ENCODE measurements at regions not wholly inside any gene's neighbourhood (a gene's known extent, or its start where the extent isn't known, plus 50 kb on each side); places are given as distances from the start of the nearest gene placed in this dataset.

DNA sequence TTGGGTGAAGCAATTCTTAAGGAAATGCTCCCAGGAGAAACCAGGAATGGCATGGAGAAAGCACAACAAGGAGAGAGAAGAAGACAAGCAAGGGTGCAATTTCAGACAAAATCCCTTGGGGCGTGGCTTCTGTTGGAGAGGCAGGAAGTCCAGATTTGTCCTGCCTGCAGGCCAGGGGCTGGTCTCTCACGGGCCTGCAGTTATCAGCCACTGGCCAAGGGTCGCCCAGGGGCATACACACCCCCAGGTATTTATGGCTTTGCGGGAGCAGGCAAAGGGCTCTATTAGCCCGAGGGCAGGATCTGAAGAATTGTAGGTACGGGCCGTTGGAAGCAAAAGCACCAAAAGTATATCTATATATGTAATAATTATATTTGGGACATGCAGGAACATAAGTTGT, 87.7 kb downstream of the IYD start:
- H3K79me2 ChIP-seq (ENCODE audit: insufficient read depth, low read length) = no peaks in the 10 kb centered on the region
- TF ChIP-seq, protein P1, sequence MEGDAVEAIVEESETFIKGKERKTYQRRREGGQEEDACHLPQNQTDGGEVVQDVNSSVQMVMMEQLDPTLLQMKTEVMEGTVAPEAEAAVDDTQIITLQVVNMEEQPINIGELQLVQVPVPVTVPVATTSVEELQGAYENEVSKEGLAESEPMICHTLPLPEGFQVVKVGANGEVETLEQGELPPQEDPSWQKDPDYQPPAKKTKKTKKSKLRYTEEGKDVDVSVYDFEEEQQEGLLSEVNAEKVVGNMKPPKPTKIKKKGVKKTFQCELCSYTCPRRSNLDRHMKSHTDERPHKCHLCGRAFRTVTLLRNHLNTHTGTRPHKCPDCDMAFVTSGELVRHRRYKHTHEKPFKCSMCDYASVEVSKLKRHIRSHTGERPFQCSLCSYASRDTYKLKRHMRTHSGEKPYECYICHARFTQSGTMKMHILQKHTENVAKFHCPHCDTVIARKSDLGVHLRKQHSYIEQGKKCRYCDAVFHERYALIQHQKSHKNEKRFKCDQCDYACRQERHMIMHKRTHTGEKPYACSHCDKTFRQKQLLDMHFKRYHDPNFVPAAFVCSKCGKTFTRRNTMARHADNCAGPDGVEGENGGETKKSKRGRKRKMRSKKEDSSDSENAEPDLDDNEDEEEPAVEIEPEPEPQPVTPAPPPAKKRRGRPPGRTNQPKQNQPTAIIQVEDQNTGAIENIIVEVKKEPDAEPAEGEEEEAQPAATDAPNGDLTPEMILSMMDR (IDR thresholded peaks at IDR 0.05; ENCODE audit: insufficient read depth, low read length, poor library complexity, severe bottlenecking) = no peak
- no peak for TF ChIP-seq EZH2phosphoT487 (conservative IDR thresholded peaks at IDR 0.05; ENCODE audit: low read length)
- H3K9ac ChIP-seq (ENCODE audit: low read length) = no peak overlapping the region
- no peak overlapping the region for H3K4me2 ChIP-seq (ENCODE audit: low read depth, low read length, poor library complexity, severe bottlenecking)
- H3F3A ChIP-seq (ENCODE audit: insufficient read depth) = no peaks in the 10 kb centered on the region
- no peak overlapping the region for H3K27ac ChIP-seq (ENCODE audit: low read depth, low read length)
- H4K20me1 ChIP-seq (ENCODE audit: low read depth, low read length) = no peaks in the 10 kb centered on the region
- no peaks in the 10 kb centered on the region for H3K9me3 ChIP-seq (ENCODE audit: insufficient read depth, low read length)
- H3K4me3 ChIP-seq (ENCODE audit: insufficient read depth, low read length, poor library complexity, severe bottlenecking) = no peak overlapping the region
- H3K9me2 ChIP-seq (replicated peaks; ENCODE audit: insufficient read depth, low read length) = no peaks in the 10 kb centered on the region
- H2AFZ ChIP-seq (ENCODE audit: low read depth, low read length, severe bottlenecking) = no peak overlapping the region
- H3K27me3 ChIP-seq (ENCODE audit: low read length) = no peaks in the 10 kb centered on the region
- no peaks in the 10 kb centered on the region for H3K36me3 ChIP-seq (ENCODE audit: low read length)

DNA sequence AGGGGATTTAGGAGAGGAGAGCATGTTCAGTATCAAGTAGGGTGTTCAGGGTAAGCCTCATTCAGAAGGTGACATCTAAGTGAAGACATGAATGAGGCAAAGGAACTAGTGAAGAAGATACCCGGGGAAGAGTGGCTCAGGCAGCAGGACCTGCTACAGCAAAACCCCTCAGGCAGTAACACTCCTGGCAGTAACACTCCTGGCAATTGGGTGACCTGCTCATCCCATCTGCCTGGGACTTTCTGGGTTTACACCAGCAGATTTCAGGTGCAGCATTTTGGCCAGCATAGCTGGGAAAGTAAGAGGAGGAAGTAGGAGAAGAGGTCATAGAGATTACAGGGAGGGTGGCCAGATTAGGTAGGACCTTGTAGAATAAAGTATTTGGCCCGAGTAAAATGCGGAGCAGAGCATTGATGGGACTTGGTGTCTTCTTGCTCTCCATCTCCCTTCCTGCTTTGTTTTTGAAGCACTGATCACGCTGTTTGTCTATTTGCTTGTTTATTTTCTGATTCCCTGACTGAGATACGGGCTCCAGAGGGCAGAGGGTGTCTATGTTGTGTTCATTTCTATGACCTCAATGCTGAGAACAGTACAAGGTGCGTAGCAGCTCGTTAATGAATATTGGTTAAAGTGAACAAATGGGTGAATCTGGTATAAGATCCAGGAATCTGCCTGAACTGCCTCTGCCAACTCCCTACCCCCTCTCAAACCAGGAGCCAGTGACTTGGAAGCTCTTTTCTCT, 88.3 kb downstream of the IYD start:
- Histone ChIP-seq H3K9me2 (replicated peaks; ENCODE audit: insufficient read depth, low read length) (no peaks in the 10 kb centered on the region), H3K27ac (ENCODE audit: low read depth, low read length) (no peak overlapping the region), H3K9me3 (ENCODE audit: insufficient read depth, low read length) (no peaks in the 10 kb centered on the region), H3F3A (ENCODE audit: insufficient read depth) (no peaks in the 10 kb centered on the region), H3K4me3 (ENCODE audit: insufficient read depth, low read length, poor library complexity, severe bottlenecking) (no peak overlapping the region), H3K79me2 (ENCODE audit: insufficient read depth, low read length) (no peaks in the 10 kb centered on the region), H2AFZ (ENCODE audit: low read depth, low read length, severe bottlenecking) (no peak overlapping the region), H3K27me3 (ENCODE audit: low read length) (no peaks in the 10 kb centered on the region), H3K4me2 (ENCODE audit: low read depth, low read length, poor library complexity, severe bottlenecking) (no peak overlapping the region), H4K20me1 (ENCODE audit: low read depth, low read length) (no peaks in the 10 kb centered on the region), H3K36me3 (ENCODE audit: low read length) (no peaks in the 10 kb centered on the region), H3K9ac (ENCODE audit: low read length) (no peak overlapping the region)
- TF ChIP-seq, protein P1 (IDR thresholded peaks at IDR 0.05; ENCODE audit: insufficient read depth, low read length, poor library complexity, severe bottlenecking) = no peak
- no peak for TF ChIP-seq EZH2phosphoT487 (conservative IDR thresholded peaks at IDR 0.05; ENCODE audit: low read length)

DNA sequence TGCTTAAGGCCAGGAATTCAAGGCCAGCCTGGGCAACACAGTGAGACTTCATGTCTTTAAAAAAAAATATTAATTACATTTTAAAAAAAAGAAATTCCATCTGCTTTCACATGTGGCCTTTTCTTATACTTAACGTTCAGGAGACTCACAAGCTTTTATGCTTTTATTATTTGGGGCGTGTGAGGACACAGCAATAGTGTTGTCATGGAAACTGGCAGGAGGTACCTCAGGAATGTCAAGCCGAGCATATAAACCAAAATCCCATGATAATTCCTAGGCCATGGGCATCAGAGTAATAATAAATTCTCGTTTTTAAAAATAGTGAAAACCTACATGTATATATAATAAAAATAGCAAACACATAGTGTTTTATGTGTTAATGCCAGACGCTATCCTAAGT, 89.8 kb downstream of the IYD start:
- no peaks in the 10 kb centered on the region for H3K79me2 ChIP-seq (ENCODE audit: insufficient read depth, low read length)
- no peaks in the 10 kb centered on the region for H3K9me3 ChIP-seq (ENCODE audit: insufficient read depth, low read length)
- H3K27me3 ChIP-seq (ENCODE audit: low read length) = no peaks in the 10 kb centered on the region
- no peaks in the 10 kb centered on the region for H3F3A ChIP-seq (ENCODE audit: insufficient read depth)
- no peak overlapping the region for H3K4me2 ChIP-seq (ENCODE audit: low read depth, low read length, poor library complexity, severe bottlenecking)
- no peak overlapping the region for H3K9ac ChIP-seq (ENCODE audit: low read length)
- H3K9me2 ChIP-seq (replicated peaks; ENCODE audit: insufficient read depth, low read length) = no peaks in the 10 kb centered on the region
- H4K20me1 ChIP-seq (ENCODE audit: low read depth, low read length) = no peaks in the 10 kb centered on the region
- H3K27ac ChIP-seq (ENCODE audit: low read depth, low read length) = no peak overlapping the region
- TF ChIP-seq, protein P1 (IDR thresholded peaks at IDR 0.05; ENCODE audit: insufficient read depth, low read length, poor library complexity, severe bottlenecking) = no peak
- TF ChIP-seq EZH2phosphoT487 (conservative IDR thresholded peaks at IDR 0.05; ENCODE audit: low read length) = no peak
- no peak overlapping the region for H3K4me3 ChIP-seq (ENCODE audit: insufficient read depth, low read length, poor library complexity, severe bottlenecking)
- H2AFZ ChIP-seq (ENCODE audit: low read depth, low read length, severe bottlenecking) = no peak overlapping the region
- H3K36me3 ChIP-seq (ENCODE audit: low read length) = no peaks in the 10 kb centered on the region
